PFSK-1 (cell line): ENCODE measurements at regions not wholly inside any gene's neighbourhood (a gene's known extent, or its start where the extent isn't known, plus 50 kb on each side); places are given as distances from the start of the nearest gene placed in this dataset.

Source experiments
- FOXP2 ChIP-seq: optimal IDR thresholded peaks from 2 replicates; pipeline ENCODE3; 2011; ENCODE audit warnings: borderline replicate concordance, control low read depth, inconsistent platforms; ENCODE audit not compliant: insufficient read depth; ENCODE audit errors: extremely low read length, extremely low read depth
- POLR2AphosphoS5 ChIP-seq: IDR thresholded peaks from 2 replicates; pipeline ENCODE4 v1.6.1; 2012; ENCODE audit warnings: low read depth, mild to moderate bottlenecking, control low read depth, low read length, moderate library complexity
- SIN3A ChIP-seq: IDR thresholded peaks from 2 replicates; pipeline ENCODE4 v1.6.1; 2012; ENCODE audit warnings: mild to moderate bottlenecking, low read length, moderate library complexity, borderline replicate concordance; ENCODE audit not compliant: insufficient read depth
- TAF1 ChIP-seq: IDR thresholded peaks from 2 replicates; pipeline ENCODE4 v1.6.1; 2012; ENCODE audit warnings: low read length, control low read depth, borderline replicate concordance; ENCODE audit not compliant: insufficient read depth
- TF ChIP-seq, protein P1 (sequence below), 2 experiments: IDR thresholded peaks; 2 replicates each; pipeline versions ENCODE4 v1.6.1 to v1.8.0; 2011 to 2012; ENCODE audit warnings: low read depth in 2 of 2, low read length in 2 of 2, control low read depth in 1 of 2, inconsistent platforms in 1 of 2, mild to moderate bottlenecking in 1 of 2, moderate library complexity in 1 of 2; ENCODE audit not compliant: insufficient read depth in 1 of 2

GRCh38 chr6:166007349-166008263 is 160.0 kb downstream of the TBXT start:
- TF ChIP-seq POLR2AphosphoS5, result peak; percentile 55; the same call in 1 of the 2 replicates
- TF ChIP-seq SIN3A, result no peak
- TF ChIP-seq TAF1, result peak; percentile 54; the same call in 1 of the 2 replicates
- TF ChIP-seq FOXP2, result no peak
- TF ChIP-seq, protein P1, sequence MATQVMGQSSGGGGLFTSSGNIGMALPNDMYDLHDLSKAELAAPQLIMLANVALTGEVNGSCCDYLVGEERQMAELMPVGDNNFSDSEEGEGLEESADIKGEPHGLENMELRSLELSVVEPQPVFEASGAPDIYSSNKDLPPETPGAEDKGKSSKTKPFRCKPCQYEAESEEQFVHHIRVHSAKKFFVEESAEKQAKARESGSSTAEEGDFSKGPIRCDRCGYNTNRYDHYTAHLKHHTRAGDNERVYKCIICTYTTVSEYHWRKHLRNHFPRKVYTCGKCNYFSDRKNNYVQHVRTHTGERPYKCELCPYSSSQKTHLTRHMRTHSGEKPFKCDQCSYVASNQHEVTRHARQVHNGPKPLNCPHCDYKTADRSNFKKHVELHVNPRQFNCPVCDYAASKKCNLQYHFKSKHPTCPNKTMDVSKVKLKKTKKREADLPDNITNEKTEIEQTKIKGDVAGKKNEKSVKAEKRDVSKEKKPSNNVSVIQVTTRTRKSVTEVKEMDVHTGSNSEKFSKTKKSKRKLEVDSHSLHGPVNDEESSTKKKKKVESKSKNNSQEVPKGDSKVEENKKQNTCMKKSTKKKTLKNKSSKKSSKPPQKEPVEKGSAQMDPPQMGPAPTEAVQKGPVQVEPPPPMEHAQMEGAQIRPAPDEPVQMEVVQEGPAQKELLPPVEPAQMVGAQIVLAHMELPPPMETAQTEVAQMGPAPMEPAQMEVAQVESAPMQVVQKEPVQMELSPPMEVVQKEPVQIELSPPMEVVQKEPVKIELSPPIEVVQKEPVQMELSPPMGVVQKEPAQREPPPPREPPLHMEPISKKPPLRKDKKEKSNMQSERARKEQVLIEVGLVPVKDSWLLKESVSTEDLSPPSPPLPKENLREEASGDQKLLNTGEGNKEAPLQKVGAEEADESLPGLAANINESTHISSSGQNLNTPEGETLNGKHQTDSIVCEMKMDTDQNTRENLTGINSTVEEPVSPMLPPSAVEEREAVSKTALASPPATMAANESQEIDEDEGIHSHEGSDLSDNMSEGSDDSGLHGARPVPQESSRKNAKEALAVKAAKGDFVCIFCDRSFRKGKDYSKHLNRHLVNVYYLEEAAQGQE (IDR thresholded peaks at IDR 0.05; ENCODE audit: insufficient read depth in 1 of 2, low read depth in 2 of 2, low read length in 2 of 2), result no peak; a peak in 2 of 4 replicates

DNA sequence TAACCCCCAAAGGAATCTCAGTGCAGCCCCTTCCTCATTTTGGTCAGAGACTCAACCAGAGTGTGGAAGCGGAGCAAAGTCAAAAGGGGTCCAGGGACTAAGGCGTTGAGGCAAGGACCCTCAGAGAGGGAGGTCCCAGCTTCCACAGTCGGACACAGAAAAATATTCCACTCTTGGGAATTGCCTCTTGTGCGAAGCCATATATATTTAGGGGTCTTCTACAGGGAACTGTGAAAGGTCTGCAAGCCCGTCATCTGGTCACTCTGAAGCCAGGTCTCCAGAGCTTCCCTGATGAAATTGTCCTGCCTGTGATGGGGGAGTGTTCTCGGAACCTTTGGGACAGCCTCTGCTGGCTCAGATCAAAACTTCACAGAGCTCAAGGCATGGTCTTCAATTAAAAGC is 160.8 kb downstream of the TBXT start:
- TF ChIP-seq FOXP2, result no peak
- no peak for TF ChIP-seq TAF1
- TF ChIP-seq, protein P1 (IDR thresholded peaks at IDR 0.05; ENCODE audit: insufficient read depth in 1 of 2, low read depth in 2 of 2, low read length in 2 of 2), result no peak
- TF ChIP-seq POLR2AphosphoS5, result no peak; the same call in 1 of the 2 replicates
- TF ChIP-seq SIN3A, result no peak

DNA sequence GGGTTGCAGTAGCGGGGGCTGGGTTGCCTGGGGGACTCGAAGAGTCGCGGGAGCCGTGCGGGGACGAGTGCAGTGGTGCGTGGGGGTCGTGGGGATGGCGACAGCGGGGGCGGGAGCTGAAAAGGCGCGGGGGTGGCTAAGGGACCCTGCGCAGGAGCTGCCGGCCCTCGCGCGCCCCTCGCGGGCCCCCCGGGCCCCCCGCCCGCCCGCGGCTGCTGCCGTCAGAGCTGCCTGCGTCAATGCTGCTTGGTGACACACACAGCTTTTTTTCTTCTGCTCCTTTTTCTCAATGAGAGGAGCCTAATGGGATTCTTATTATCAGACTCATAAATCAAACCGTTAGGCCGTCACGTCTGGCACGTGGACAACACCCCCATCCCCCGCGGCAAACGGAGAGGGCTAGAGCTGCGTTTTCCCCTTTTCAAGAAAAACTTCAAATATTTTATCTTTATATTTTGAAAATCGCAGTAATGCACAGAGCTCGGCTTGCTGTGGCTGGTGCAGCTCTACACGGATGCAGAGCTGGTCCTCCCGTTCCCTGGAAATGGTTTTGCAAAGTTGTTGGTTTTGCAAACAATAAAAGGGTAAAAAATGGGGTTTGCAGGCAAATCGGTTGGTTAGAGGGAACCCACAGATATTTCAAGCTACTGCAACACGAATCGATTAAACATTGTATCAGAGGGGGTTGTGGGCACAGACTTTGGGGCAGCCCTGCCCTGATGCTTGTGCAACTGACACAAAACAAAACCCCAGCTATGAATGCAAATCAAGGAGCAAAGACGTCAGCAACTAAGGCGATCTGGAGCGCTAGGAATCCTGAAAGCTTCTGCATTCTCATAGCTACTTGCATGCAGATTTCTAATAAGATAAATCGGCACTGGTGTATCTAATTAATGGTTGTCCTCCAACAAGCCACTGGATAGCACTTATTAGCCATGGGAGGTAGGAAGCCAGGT is 161.4 kb downstream of the TBXT start:
- TF ChIP-seq FOXP2, result no peak
- peak; percentile 23; the same call in 1 of the 2 replicates for TF ChIP-seq TAF1
- peak; percentile 84; the same call in 1 of the 2 replicates for TF ChIP-seq SIN3A
- TF ChIP-seq, protein P1 (IDR thresholded peaks at IDR 0.05; ENCODE audit: insufficient read depth in 1 of 2, low read depth in 2 of 2, low read length in 2 of 2), result peak in 1 of 2 experiments; percentile 58; a peak in 1 of 4 replicates

DNA sequence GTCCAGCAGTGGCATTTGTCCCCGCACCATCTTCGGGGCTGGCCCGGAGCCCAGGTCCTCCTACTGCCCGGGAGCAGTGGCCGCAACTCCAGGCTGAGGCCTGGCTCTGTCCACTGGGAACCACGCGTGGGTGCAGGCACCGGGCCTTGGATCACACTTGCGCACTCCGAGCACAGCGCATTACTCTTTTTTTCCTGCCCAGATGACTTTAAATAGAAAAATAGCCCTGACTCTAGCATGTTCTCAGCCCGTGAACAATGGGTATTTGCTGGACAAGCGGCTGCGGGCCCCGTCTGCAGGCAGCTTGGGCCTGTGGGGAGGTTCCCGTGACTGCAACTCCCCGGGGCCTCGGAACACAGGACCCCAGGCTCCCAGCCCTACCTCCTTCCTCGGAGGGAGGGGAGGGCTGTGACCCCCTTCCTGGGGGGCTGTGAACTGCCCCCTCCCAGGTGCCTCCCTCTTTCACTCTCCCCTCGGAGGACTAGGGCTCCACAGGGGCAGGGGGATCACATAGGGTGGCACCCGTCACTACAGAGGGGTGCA is 162.2 kb downstream of the TBXT start:
- TF ChIP-seq FOXP2, result no peak
- TF ChIP-seq SIN3A, result no peak
- TF ChIP-seq, protein P1 (IDR thresholded peaks at IDR 0.05; ENCODE audit: insufficient read depth in 1 of 2, low read depth in 2 of 2, low read length in 2 of 2), result no peak
- TF ChIP-seq POLR2AphosphoS5, result no peak
- no peak for TF ChIP-seq TAF1
